ENCODE measurements at regions not wholly inside any gene's neighbourhood (a gene's known extent, or its start where the extent isn't known, plus 50 kb on each side); places are given as distances from the start of the nearest gene placed in this dataset.

DNA sequence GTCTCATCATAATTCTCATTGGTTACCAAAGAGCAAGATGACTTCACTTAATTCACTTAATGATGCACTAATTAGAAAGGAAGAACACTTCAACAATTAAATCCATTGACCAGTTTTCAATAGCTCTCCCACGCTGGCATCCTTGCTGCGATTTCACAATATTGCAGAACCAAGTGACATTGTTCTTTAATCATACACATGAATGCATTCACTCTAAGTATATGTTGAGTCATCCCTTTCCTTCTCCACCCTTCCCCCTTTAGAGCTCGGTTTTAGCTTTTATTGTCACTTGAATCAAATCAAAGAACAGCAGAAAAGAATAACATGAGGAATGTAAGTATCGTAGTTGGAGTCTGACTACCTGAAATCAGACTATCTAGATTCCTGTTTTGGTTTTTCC is 233.6 kb upstream of the FMN2 start:
- DNase-seq = no peak
- no peak for TF ChIP-seq CTCF (IDR thresholded peaks at IDR 0.05; ENCODE audit: low read depth, low read length, missing control alignments)
- Histone ChIP-seq H3K27ac (no peak overlapping the region), H3K27me3 (replicated peaks) (no peaks in the 10 kb centered on the region), H3K36me3 (replicated peaks) (no peaks in the 10 kb centered on the region), H3K4me3 (ENCODE audit: low read depth, low read length) (no peak overlapping the region)
- in situ Hi-C loops (cut with HindIII; ENCODE audit: low pct_ligation_motif_present, low sequenced_read_pairs) = no loop called here

- no peaks in the 10 kb centered on the region for H3K36me3 ChIP-seq (replicated peaks)
- no peak for DNase-seq
- in situ Hi-C loops (cut with HindIII; ENCODE audit: low pct_ligation_motif_present, low sequenced_read_pairs) = no loop called here
- no peaks in the 10 kb centered on the region for H3K27me3 ChIP-seq (replicated peaks)
- no peak overlapping the region for H3K27ac ChIP-seq
- H3K4me3 ChIP-seq (ENCODE audit: low read depth, low read length) = no peak overlapping the region
- TF ChIP-seq CTCF (IDR thresholded peaks at IDR 0.05; ENCODE audit: low read depth, low read length, missing control alignments) = no peak
Observed at GRCh38 chr1:239858529-239858928, 233.2 kb upstream of the FMN2 start.

- Histone ChIP-seq H3K36me3 (replicated peaks) (no peaks in the 10 kb centered on the region), H3K4me3 (ENCODE audit: low read depth, low read length) (no peak overlapping the region), H3K27ac (no peak overlapping the region), H3K27me3 (replicated peaks) (no peaks in the 10 kb centered on the region)
- TF ChIP-seq CTCF (IDR thresholded peaks at IDR 0.05; ENCODE audit: low read depth, low read length, missing control alignments) = no peak
- no peak for DNase-seq
- in situ Hi-C loops (cut with HindIII; ENCODE audit: low pct_ligation_motif_present, low sequenced_read_pairs) = no loop called here
Observed at GRCh38 chr1:239861985-239862384, 229.7 kb upstream of the FMN2 start.

GRCh38 chr1:239868058-239868832 is 223.4 kb upstream of the FMN2 start:
- Histone ChIP-seq H3K4me3 (ENCODE audit: low read depth, low read length) (no peak overlapping the region), H3K36me3 (replicated peaks) (no peaks in the 10 kb centered on the region), H3K27ac (no peak overlapping the region), H3K27me3 (replicated peaks) (no peaks in the 10 kb centered on the region)
- in situ Hi-C loops (cut with HindIII; ENCODE audit: low pct_ligation_motif_present, low sequenced_read_pairs) = no loop called here
- no peak for DNase-seq
- peak; percentile 3 for TF ChIP-seq CTCF (IDR thresholded peaks at IDR 0.05; ENCODE audit: low read depth, low read length, missing control alignments)

GRCh38 chr1:239870194-239870593 is 221.5 kb upstream of the FMN2 start:
- H3K4me3 ChIP-seq (ENCODE audit: low read depth, low read length) = no peak overlapping the region
- no peak for DNase-seq
- H3K27ac ChIP-seq = no peak overlapping the region
- in situ Hi-C loops (cut with HindIII; ENCODE audit: low pct_ligation_motif_present, low sequenced_read_pairs) = no loop called here
- no peak for TF ChIP-seq CTCF (IDR thresholded peaks at IDR 0.05; ENCODE audit: low read depth, low read length, missing control alignments)
- no peaks in the 10 kb centered on the region for H3K27me3 ChIP-seq (replicated peaks)
- no peaks in the 10 kb centered on the region for H3K36me3 ChIP-seq (replicated peaks)

DNA sequence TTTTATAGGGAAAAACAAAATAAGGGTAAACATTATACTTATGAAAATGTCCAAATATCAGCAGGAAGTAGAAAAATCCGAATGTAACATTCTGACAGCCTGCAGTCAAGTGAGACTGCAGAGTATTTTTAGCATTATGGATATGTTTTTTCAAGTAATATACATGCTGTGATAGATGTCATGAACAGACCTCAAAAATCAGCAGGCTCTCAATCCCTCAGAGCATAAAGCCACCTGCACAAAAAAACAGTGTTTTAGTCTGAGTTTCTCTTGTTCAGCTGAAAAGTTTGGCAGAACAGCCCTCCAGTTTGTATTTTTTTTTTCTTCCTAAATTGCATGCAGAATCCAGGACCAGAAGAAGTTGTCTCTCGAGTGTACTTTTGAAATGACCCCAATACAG is 219.1 kb upstream of the FMN2 start:
- H3K27ac ChIP-seq = no peak overlapping the region
- no peaks in the 10 kb centered on the region for H3K27me3 ChIP-seq (replicated peaks)
- no peaks in the 10 kb centered on the region for H3K36me3 ChIP-seq (replicated peaks)
- DNase-seq = no peak
- in situ Hi-C loops (cut with HindIII; ENCODE audit: low pct_ligation_motif_present, low sequenced_read_pairs) = no loop called here
- no peak overlapping the region for H3K4me3 ChIP-seq (ENCODE audit: low read depth, low read length)
- TF ChIP-seq CTCF (IDR thresholded peaks at IDR 0.05; ENCODE audit: low read depth, low read length, missing control alignments) = no peak
